Sigmoid colon (tissue), 4 donors: ENCODE measurements at regions not wholly inside any gene's neighbourhood (a gene's known extent, or its start where the extent isn't known, plus 50 kb on each side); places are given as distances from the start of the nearest gene placed in this dataset.

Experiments used
- CTCF ChIP-seq, 4 experiments: fragments of 450-650 bp in 3 of 4; fragments of 200-600 bp in 1 of 4; IDR thresholded peaks; one replicate each; pipeline ENCODE4 v1.5.1; 2016 to 2019; ENCODE audit warnings: antibody characterized with exemption in 4 of 4, mild to moderate bottlenecking in 3 of 4, moderate library complexity in 2 of 4
- EP300 ChIP-seq, 4 donors: sonication (generic); formaldehyde crosslinking; IDR thresholded peaks; one replicate each; pipeline ENCODE4 v1.6.1; 2017; ENCODE audit warnings: antibody characterized with exemption in 4 of 4
- POLR2A ChIP-seq, 2 donors: fragments of 450-650 bp; IDR thresholded peaks; one replicate each; pipeline ENCODE4 v1.6.1; 2016; ENCODE audit warnings: antibody characterized with exemption in 2 of 2, mild to moderate bottlenecking in 2 of 2, moderate library complexity in 2 of 2
- POLR2AphosphoS5 ChIP-seq, 4 donors: sonication (generic); formaldehyde crosslinking; IDR thresholded peaks; one replicate each; pipeline ENCODE4 v1.6.1; 2017; ENCODE audit warnings: antibody characterized with exemption in 4 of 4

- no peak for TF ChIP-seq POLR2A (IDR thresholded peaks at IDR 0.05)
- no peak for TF ChIP-seq CTCF (IDR thresholded peaks at IDR 0.05)
- TF ChIP-seq EP300 (IDR thresholded peaks at IDR 0.05) = no peak
- TF ChIP-seq POLR2AphosphoS5 (IDR thresholded peaks at IDR 0.05) = no peak
Observed at GRCh38 chr12:128042825-128043224, 224.1 kb upstream of the TMEM132C start.
